ENCODE measurements at regions not wholly inside any gene's neighbourhood (a gene's known extent, or its start where the extent isn't known, plus 50 kb on each side); places are given as distances from the start of the nearest gene placed in this dataset.
"Not testable (repeated sequence)": the region's sequence is repeated elsewhere in the genome, so short reads cannot be mapped to it uniquely, and the experiment has no call there.

- no peak for TF ChIP-seq CTCF (IDR thresholded peaks at IDR 0.05)
- Histone ChIP-seq H3K9me3 (replicated peaks in 1 of 2; ENCODE audit: control insufficient read depth in 1 of 2, insufficient read depth in 1 of 2, low read length in 2 of 2) (peaks cover 21 to 58% of the 10 kb centered on the region in 2 donors), H3K36me3 (replicated peaks in 1 of 2; ENCODE audit: control insufficient read depth in 1 of 2, insufficient read depth in 2 of 2, low read length in 2 of 2) (no peaks in the 10 kb centered on the region), H4K20me1 (ENCODE audit: insufficient read depth, low read length) (no peaks in the 10 kb centered on the region), H3K9ac (ENCODE audit: insufficient read depth, low read length, poor library complexity, severe bottlenecking) (no peak overlapping the region), H3K4me3 (replicated peaks in 1 of 3; ENCODE audit: low read depth in 2 of 3, low read length in 3 of 3) (no peak overlapping the region), H3K79me2 (ENCODE audit: insufficient read depth, low read length) (no peaks in the 10 kb centered on the region), H3K4me2 (replicated peaks; ENCODE audit: extremely low read depth, low read length, poor library complexity, severe bottlenecking) (no peak overlapping the region), H3K27me3 (ENCODE audit: control insufficient read depth in 2 of 2, insufficient read depth in 2 of 2, low read length in 2 of 2) (no peaks in the 10 kb centered on the region), H2AFZ (ENCODE audit: insufficient read depth, low read depth, low read length, poor library complexity, severe bottlenecking) (no peak overlapping the region), H3K27ac (ENCODE audit: low read depth in 1 of 2, low read length in 2 of 2) (no peak overlapping the region), H3K4me1 (ENCODE audit: control insufficient read depth in 1 of 2, insufficient read depth in 2 of 2, low read length in 2 of 2) (no peaks in the 10 kb centered on the region)
- intact Hi-C loops (cut with micrococcal nuclease), result no loop called here
- no peaks in the 10 kb centered on the region for H3K36me3 Mint-ChIP-seq
- DNase-seq, result no peak
- WGBS (ENCODE audit: insufficient coverage), result 95% methylated on average over 4 of the region's 4 CpGs
- no peak overlapping the region for H3K4me3 Mint-ChIP-seq
- H3K27me3 Mint-ChIP-seq (ENCODE audit: low read depth in 3 of 3), result peaks cover 4 to 8% (median 8%) of the 10 kb centered on the region in 3 donors
- H3K4me1 Mint-ChIP-seq, result no peaks in the 10 kb centered on the region
- no peak overlapping the region for H3K27ac Mint-ChIP-seq
- H3K9me3 Mint-ChIP-seq, result peaks cover 34 to 63% (median 58%) of the 10 kb centered on the region in 7 donors
These were observed 98.5 kb upstream of the RUFY1 start for GRCh38 chr5:179451828-179452196.

GRCh38 chr5:179451114-179451827, 99.1 kb upstream of the RUFY1 start:
- no peak overlapping the region for H3K9ac ChIP-seq (ENCODE audit: insufficient read depth, low read length, poor library complexity, severe bottlenecking)
- Mint-ChIP-seq H3K27ac (peak overlapping the region in 1 of 7 donors; percentile 28), H3K36me3 (no peaks in the 10 kb centered on the region), H3K27me3 (ENCODE audit: low read depth in 3 of 3) (peaks cover 4 to 8% (median 8%) of the 10 kb centered on the region in 3 donors), H3K4me3 (no peak overlapping the region), H3K4me1 (no peaks in the 10 kb centered on the region), H3K9me3 (peaks cover 34 to 63% (median 55%) of the 10 kb centered on the region in 7 donors)
- intact Hi-C loops (cut with micrococcal nuclease), result no loop called here
- no peak for TF ChIP-seq CTCF (IDR thresholded peaks at IDR 0.05)
- 88% methylated on average over 9 of the region's 15 CpGs for WGBS (ENCODE audit: insufficient coverage)
- peaks cover 19 to 54% of the 10 kb centered on the region in 2 donors for H3K9me3 ChIP-seq (replicated peaks in 1 of 2; ENCODE audit: control insufficient read depth in 1 of 2, insufficient read depth in 1 of 2, low read length in 2 of 2)
- no peaks in the 10 kb centered on the region for H3K36me3 ChIP-seq (replicated peaks in 1 of 2; ENCODE audit: control insufficient read depth in 1 of 2, insufficient read depth in 2 of 2, low read length in 2 of 2)
- H3K4me1 ChIP-seq (ENCODE audit: control insufficient read depth in 1 of 2, insufficient read depth in 2 of 2, low read length in 2 of 2), result no peaks in the 10 kb centered on the region
- peak in 1 of 3 donors; percentile 1 for DNase-seq
- no peak overlapping the region for H3K27ac ChIP-seq (ENCODE audit: low read depth in 1 of 2, low read length in 2 of 2)
- no peak overlapping the region for H3K4me3 ChIP-seq (replicated peaks in 1 of 3; ENCODE audit: low read depth in 2 of 3, low read length in 3 of 3)
- H3K27me3 ChIP-seq (ENCODE audit: control insufficient read depth in 2 of 2, insufficient read depth in 2 of 2, low read length in 2 of 2), result no peaks in the 10 kb centered on the region
- no peak overlapping the region for H3K4me2 ChIP-seq (replicated peaks; ENCODE audit: extremely low read depth, low read length, poor library complexity, severe bottlenecking)
- H4K20me1 ChIP-seq (ENCODE audit: insufficient read depth, low read length), result no peaks in the 10 kb centered on the region
- H2AFZ ChIP-seq (ENCODE audit: insufficient read depth, low read depth, low read length, poor library complexity, severe bottlenecking), result no peak overlapping the region
- no peaks in the 10 kb centered on the region for H3K79me2 ChIP-seq (ENCODE audit: insufficient read depth, low read length)

- intact Hi-C loops (cut with micrococcal nuclease), result loop anchor here in 1 of 2 donors (5.0 kb wide), 1 partner anchor 52 kb away; no protein-coding TSS in a partner anchor
- not testable (repeated sequence) for H3K4me1 Mint-ChIP-seq; H3K27ac Mint-ChIP-seq; H3K36me3 ChIP-seq (replicated peaks in 1 of 2; ENCODE audit: control insufficient read depth in 1 of 2, insufficient read depth in 2 of 2, low read length in 2 of 2); H3K27me3 ChIP-seq (ENCODE audit: control insufficient read depth in 2 of 2, insufficient read depth in 2 of 2, low read length in 2 of 2); H3K27ac ChIP-seq (ENCODE audit: low read depth in 1 of 2, low read length in 2 of 2); H2AFZ ChIP-seq (ENCODE audit: insufficient read depth, low read depth, low read length, poor library complexity, severe bottlenecking); H3K4me2 ChIP-seq (replicated peaks; ENCODE audit: extremely low read depth, low read length, poor library complexity, severe bottlenecking); H3K79me2 ChIP-seq (ENCODE audit: insufficient read depth, low read length); H3K36me3 Mint-ChIP-seq; H3K4me1 ChIP-seq (ENCODE audit: control insufficient read depth in 1 of 2, insufficient read depth in 2 of 2, low read length in 2 of 2); H3K4me3 ChIP-seq (replicated peaks in 1 of 3; ENCODE audit: low read depth in 2 of 3, low read length in 3 of 3); H3K9ac ChIP-seq (ENCODE audit: insufficient read depth, low read length, poor library complexity, severe bottlenecking); H3K4me3 Mint-ChIP-seq; H4K20me1 ChIP-seq (ENCODE audit: insufficient read depth, low read length)
- peak in 1 of 3 donors; percentile 0 for DNase-seq
- peaks cover 30 to 52% (median 47%) of the 10 kb centered on the region in 7 donors for H3K9me3 Mint-ChIP-seq
- H3K9me3 ChIP-seq (replicated peaks in 1 of 2; ENCODE audit: control insufficient read depth in 1 of 2, insufficient read depth in 1 of 2, low read length in 2 of 2), result peaks cover 8 to 40% of the 10 kb centered on the region in 2 donors
- H3K27me3 Mint-ChIP-seq (ENCODE audit: low read depth in 3 of 3), result peaks cover 4 to 11% (median 5%) of the 10 kb centered on the region in 3 donors
- 87% methylated on average over 3 of the region's 4 CpGs for WGBS (ENCODE audit: insufficient coverage)
These were observed 100.4 kb upstream of the RUFY1 start for GRCh38 chr5:179449950-179450349.

Measured in CD14-positive monocyte (primary cell).